Ovary (tissue), 3 donors: ENCODE measurements at regions not wholly inside any gene's neighbourhood (a gene's known extent, or its start where the extent isn't known, plus 50 kb on each side); places are given as distances from the start of the nearest gene placed in this dataset.

Experiments used
- EP300 ChIP-seq: sonication (generic); formaldehyde crosslinking; IDR thresholded peaks from one replicate; pipeline ENCODE4 v1.6.1; 2017; ENCODE audit warnings: antibody characterized with exemption
- POLR2A ChIP-seq: fragments of 450-650 bp; IDR thresholded peaks from one replicate; pipeline ENCODE4 v1.6.1; 2017; ENCODE audit warnings: antibody characterized with exemption, mild to moderate bottlenecking, moderate library complexity
- TF ChIP-seq, protein P1 (sequence below), 3 donors: fragments of 450-650 bp in 2 of 3; fragments of 200-600 bp in 1 of 3; IDR thresholded peaks; one replicate each; pipeline versions ENCODE4 v1.5.1 to v1.8.0; 2016 to 2022; ENCODE audit warnings: antibody characterized with exemption in 3 of 3, mild to moderate bottlenecking in 1 of 3
- donor health status: DM: no; HTN: no; CAD: no.

- TF ChIP-seq, protein P1, sequence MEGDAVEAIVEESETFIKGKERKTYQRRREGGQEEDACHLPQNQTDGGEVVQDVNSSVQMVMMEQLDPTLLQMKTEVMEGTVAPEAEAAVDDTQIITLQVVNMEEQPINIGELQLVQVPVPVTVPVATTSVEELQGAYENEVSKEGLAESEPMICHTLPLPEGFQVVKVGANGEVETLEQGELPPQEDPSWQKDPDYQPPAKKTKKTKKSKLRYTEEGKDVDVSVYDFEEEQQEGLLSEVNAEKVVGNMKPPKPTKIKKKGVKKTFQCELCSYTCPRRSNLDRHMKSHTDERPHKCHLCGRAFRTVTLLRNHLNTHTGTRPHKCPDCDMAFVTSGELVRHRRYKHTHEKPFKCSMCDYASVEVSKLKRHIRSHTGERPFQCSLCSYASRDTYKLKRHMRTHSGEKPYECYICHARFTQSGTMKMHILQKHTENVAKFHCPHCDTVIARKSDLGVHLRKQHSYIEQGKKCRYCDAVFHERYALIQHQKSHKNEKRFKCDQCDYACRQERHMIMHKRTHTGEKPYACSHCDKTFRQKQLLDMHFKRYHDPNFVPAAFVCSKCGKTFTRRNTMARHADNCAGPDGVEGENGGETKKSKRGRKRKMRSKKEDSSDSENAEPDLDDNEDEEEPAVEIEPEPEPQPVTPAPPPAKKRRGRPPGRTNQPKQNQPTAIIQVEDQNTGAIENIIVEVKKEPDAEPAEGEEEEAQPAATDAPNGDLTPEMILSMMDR (IDR thresholded peaks at IDR 0.05): no peak
- TF ChIP-seq POLR2A: no peak
- TF ChIP-seq EP300: no peak
Observed at GRCh38 chr18:966759-967576, 62.3 kb downstream of the ADCYAP1 start.
